ENCODE measurements at regions not wholly inside any gene's neighbourhood (a gene's known extent, or its start where the extent isn't known, plus 50 kb on each side); places are given as distances from the start of the nearest gene placed in this dataset.

DNA sequence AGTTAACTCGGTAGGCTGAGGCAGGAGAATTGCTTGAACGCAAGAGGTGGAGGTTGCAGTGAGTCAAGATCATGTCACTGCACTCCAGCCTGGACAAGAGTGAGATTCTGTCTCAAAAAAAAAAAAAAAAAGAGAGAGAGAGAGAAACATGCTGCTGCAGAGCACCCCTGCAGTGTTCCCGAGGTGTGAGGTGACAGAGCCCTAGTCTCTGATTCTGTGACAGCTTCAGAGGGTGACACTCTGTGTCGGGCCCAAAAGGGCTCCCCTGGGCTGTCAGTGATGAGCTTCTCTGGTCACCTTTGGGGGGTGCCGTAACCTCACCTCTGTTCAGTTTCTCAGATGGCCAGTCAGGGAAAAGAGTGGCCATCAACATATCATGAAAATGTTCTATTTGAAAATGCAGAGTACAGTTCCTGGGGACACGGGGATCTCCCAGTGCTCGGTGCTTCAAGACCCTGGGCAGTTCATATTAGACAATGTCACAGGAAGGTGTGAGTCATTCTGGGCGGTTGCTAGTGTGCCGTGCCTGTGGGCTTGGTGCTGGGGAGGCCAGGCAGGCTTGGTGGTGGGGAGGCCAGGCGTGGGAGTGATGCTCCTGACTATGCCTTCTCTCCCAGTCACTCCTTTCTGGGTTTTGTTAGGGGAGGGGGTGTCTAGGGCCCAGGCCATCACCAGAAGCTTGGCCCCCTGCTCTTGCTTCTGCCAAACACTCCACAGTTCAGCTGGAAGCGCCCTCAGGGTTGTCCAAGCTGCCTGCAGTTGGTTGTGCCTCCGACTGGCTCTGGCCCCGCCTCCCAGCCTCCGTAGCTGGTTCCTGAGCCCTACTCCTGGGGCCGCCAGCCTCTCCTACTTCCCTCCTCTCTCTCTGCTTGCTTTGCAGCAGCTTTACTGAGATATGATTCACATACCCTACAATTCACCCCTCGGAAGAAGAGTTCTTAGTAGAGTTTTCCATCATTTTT lies 52.5 kb upstream of the CLDN5 start:
- no peak for TF ChIP-seq POLR2A (IDR thresholded peaks at IDR 0.05)
- TF ChIP-seq, protein P1, sequence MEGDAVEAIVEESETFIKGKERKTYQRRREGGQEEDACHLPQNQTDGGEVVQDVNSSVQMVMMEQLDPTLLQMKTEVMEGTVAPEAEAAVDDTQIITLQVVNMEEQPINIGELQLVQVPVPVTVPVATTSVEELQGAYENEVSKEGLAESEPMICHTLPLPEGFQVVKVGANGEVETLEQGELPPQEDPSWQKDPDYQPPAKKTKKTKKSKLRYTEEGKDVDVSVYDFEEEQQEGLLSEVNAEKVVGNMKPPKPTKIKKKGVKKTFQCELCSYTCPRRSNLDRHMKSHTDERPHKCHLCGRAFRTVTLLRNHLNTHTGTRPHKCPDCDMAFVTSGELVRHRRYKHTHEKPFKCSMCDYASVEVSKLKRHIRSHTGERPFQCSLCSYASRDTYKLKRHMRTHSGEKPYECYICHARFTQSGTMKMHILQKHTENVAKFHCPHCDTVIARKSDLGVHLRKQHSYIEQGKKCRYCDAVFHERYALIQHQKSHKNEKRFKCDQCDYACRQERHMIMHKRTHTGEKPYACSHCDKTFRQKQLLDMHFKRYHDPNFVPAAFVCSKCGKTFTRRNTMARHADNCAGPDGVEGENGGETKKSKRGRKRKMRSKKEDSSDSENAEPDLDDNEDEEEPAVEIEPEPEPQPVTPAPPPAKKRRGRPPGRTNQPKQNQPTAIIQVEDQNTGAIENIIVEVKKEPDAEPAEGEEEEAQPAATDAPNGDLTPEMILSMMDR (IDR thresholded peaks at IDR 0.05), result no peak
